ACC112 (cell line): ENCODE measurements at regions not wholly inside any gene's neighbourhood (a gene's known extent, or its start where the extent isn't known, plus 50 kb on each side); places are given as distances from the start of the nearest gene placed in this dataset.
"Not testable (repeated sequence)": the region's sequence is repeated elsewhere in the genome, so short reads cannot be mapped to it uniquely, and the experiment has no call there.

Source experiments
- H2AFZ ChIP-seq: fragments of 200-600 bp; sonication (generic); one replicate; pipeline ENCODE4 v1.6.0; 2017; ENCODE audit warnings: antibody characterized with exemption, low read length; ENCODE audit not compliant: unreplicated experiment
- H3K27ac ChIP-seq: fragments of 200-600 bp; sonication (generic); 2 replicates; pipeline ENCODE4 v1.5.1; 2014; ENCODE audit warnings: low read depth, mild to moderate bottlenecking, antibody characterized with exemption, low read length, moderate library complexity
- H3K27me3 ChIP-seq: fragments of 200-600 bp; sonication (generic); 2 replicates; pipeline ENCODE4 v1.6.1; 2014; ENCODE audit warnings: mild to moderate bottlenecking, antibody characterized with exemption, low read length, moderate library complexity, mixed read lengths; ENCODE audit not compliant: insufficient read depth
- H3K36me3 ChIP-seq: fragments of 200-600 bp; sonication (generic); 2 replicates; pipeline ENCODE4 v1.6.1; 2016; ENCODE audit warnings: mild to moderate bottlenecking, antibody characterized with exemption, low read length, moderate library complexity, mixed read lengths; ENCODE audit not compliant: insufficient read depth
- H3K4me1 ChIP-seq: fragments of 200-600 bp; sonication (generic); one replicate; pipeline ENCODE4 v1.6.1; 2016; ENCODE audit warnings: low read length, mixed read lengths; ENCODE audit not compliant: insufficient read depth, unreplicated experiment, control insufficient read depth
- H3K4me3 ChIP-seq: fragments of 200-600 bp; sonication (generic); 2 replicates; pipeline ENCODE4 v1.5.1; 2014; ENCODE audit warnings: mild to moderate bottlenecking, low read depth, low read length
- H3K79me2 ChIP-seq: fragments of 200-600 bp; sonication (generic); one replicate; pipeline ENCODE4 v1.6.0; 2016; ENCODE audit warnings: low read length; ENCODE audit not compliant: control insufficient read depth, unreplicated experiment, insufficient read depth

DNA sequence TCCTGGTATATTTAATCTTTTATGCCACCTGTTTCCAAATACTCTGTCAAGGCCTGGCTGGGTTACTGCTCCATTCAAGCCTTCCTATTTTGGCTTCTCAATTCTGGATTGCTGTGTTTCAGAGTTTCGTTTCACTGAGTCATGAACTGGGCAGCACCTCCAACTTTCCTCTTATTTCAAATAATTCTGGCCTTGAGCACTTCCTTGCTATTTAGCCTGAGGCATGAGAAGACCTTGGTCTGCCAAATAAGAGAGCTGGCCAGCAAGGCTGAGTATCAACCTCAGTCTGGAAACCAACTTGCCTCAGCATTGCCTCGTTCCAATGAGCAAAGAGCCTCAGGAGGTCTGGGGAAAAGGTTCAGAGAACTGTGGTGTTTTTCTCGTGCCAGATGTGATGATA, 66.6 kb downstream of the TNFAIP3 start:
- Histone ChIP-seq H3K4me1 (no peaks in the 10 kb centered on the region), H3K27ac (no peak overlapping the region), H3K4me3 (no peak overlapping the region), H2AFZ (no peak overlapping the region), H3K36me3 (no peaks in the 10 kb centered on the region; the same call in 1 of the 2 replicates), H3K27me3 (no peaks in the 10 kb centered on the region), H3K79me2 (no peaks in the 10 kb centered on the region)

DNA sequence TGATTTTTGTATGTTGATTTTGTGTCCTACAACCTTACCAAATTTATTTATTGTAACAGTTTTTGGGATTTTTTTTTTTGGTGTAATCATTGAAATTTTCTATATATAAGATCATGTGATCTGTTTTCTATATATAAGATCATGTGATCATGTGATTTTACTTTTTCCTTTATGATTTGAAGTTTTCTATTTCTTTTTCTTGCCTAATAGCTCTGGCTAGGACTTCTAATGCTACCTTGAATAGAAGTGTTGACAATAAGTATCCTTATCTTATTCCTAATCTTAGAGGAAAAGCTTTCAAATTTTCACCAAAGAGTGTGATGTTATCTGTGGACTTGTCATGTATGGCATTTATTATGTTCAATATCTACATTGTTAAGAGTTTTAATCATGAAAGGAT, 69.7 kb downstream of the TNFAIP3 start:
- H3K27me3 ChIP-seq, result no peaks in the 10 kb centered on the region
- H2AFZ ChIP-seq, result no peak overlapping the region
- no peaks in the 10 kb centered on the region for H3K79me2 ChIP-seq
- no peaks in the 10 kb centered on the region for H3K4me1 ChIP-seq
- H3K4me3 ChIP-seq, result no peak overlapping the region
- H3K36me3 ChIP-seq, result peaks cover 5% of the 10 kb centered on the region; the same call in 1 of the 2 replicates
- no peak overlapping the region for H3K27ac ChIP-seq

DNA sequence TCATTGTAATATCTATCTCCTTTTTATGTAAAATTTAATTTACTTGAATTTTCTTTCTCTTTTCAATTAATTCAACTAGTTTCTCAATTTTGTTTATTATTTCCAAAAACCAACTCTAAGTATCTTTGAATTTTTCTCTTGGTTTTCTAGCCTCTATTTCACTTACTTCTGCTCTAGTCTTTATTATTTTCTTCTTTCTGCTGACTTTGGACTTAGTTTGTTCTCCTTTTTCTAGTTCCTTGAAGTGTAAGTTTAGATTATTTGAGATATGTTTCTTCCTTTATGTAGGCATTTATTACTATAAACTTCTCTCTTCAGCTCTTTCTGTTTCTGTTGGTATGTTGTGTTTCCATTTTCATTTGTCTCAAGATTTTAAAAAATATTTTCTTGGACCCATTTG, 70.8 kb downstream of the TNFAIP3 start:
- Histone ChIP-seq H3K27me3 (no peaks in the 10 kb centered on the region), H2AFZ (no peak overlapping the region), H3K4me1 (no peaks in the 10 kb centered on the region), H3K36me3 (peaks cover 5% of the 10 kb centered on the region; the same call in 1 of the 2 replicates), H3K4me3 (no peak overlapping the region), H3K79me2 (no peaks in the 10 kb centered on the region), H3K27ac (no peak overlapping the region)

DNA sequence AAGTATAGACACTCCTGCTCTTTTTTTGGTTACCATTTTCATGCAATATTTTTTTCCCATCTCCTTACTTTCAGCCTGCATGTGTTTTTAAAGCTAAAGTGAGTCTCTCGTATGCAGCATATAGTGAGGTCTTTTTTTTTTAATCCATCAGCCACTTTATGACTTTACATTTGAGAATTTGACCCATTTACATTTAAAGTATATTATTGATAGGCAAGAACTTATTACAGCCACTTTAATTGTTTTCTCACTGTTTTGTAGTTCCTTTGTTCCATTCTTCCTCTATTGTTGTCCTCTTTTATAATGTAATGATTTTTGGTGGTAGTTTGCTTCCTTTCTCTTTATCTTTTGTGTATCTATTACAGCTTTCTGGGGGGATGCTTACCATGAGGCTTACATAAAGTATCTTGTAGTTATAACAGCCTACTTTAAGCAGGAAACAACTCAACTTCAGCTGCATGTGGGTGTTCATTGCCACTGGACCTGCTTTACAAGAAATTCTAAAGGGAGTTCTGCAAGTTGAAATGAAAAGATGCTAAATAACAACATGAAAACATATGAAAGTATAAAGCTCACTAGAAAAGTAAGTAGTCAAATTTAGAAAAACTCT, 71.8 kb downstream of the TNFAIP3 start:
- Histone ChIP-seq H3K4me3 (no peak overlapping the region), H3K4me1 (no peaks in the 10 kb centered on the region), H3K27me3 (no peaks in the 10 kb centered on the region), H2AFZ (no peak overlapping the region), H3K27ac (no peak overlapping the region), H3K79me2 (no peaks in the 10 kb centered on the region), H3K36me3 (peaks cover 5% of the 10 kb centered on the region; the same call in 1 of the 2 replicates)

DNA sequence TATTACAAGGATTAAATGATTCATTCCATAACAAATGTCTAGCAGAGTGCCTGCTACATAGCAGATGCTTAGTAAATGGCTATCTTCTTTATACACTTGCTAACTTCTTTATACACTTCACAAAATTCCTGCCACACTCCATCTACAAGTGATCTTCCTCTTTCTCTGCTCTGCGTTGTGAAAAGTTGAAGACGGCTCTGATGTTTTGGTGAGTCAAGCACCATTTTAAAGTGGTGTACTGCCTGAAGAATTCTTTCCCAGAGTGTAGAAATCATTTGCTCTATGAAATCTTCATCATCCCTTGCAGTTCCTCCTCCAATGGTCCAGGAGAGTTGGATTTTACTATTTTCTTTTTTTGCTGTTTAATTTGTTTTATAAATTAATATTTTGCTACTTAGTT, 74.9 kb downstream of the TNFAIP3 start:
- H3K27me3 ChIP-seq, result no peaks in the 10 kb centered on the region
- H2AFZ ChIP-seq, result no peak overlapping the region
- H3K4me1 ChIP-seq, result peaks cover 10% of the 10 kb centered on the region
- H3K36me3 ChIP-seq, result peaks cover 5% of the 10 kb centered on the region; the same call in 1 of the 2 replicates
- H3K4me3 ChIP-seq, result no peak overlapping the region
- no peaks in the 10 kb centered on the region for H3K79me2 ChIP-seq
- no peak overlapping the region for H3K27ac ChIP-seq

DNA sequence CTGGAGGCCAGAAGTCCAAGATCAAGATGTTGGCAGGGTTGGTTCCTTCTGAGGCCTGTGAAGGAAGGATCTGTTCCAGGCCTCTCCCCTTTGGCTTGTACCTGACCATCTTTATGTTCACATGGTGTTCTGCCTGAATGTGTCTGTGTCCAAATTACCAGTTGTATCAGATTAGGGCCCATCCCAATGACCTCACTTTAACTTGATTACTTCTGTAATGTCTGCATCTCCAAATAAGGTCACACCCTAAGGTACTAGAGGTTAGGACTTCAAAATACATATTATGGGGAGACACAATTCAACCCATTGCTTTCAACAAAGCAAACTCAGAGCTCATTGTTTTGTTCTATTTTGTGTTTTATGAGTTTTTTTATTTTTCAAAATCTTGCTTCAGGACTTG, 75.7 kb downstream of the TNFAIP3 start:
- Histone ChIP-seq H3K27ac (no peak overlapping the region), H2AFZ (no peak overlapping the region), H3K4me1 (peaks cover 10% of the 10 kb centered on the region), H3K4me3 (no peak overlapping the region), H3K27me3 (no peaks in the 10 kb centered on the region), H3K79me2 (no peaks in the 10 kb centered on the region), H3K36me3 (peaks cover 5% of the 10 kb centered on the region; the same call in 1 of the 2 replicates)

DNA sequence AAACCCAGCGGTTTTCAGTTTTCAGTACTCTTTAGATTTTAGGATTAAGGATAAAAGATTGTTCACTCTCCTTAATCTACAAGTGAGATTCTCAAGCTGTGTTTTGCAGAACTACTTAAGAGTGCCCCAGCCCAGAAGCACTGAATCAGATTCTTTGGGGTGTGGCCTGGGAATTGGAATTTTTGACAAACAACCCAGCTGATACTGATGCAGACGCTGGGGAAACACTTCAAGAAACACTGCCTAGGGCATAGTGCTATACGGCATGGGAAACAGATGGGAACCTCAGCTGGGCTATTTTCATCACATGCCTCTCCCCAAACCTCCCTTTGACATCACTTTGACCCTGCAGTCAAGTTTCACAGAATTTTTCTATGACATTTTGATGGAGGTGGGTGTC, 77.3 kb downstream of the TNFAIP3 start:
- not testable (repeated sequence) for H3K27me3 ChIP-seq, H3K4me1 ChIP-seq, H3K27ac ChIP-seq, H3K36me3 ChIP-seq, H3K79me2 ChIP-seq, H2AFZ ChIP-seq
- H3K4me3 ChIP-seq, result peak overlapping the region; percentile 55

DNA sequence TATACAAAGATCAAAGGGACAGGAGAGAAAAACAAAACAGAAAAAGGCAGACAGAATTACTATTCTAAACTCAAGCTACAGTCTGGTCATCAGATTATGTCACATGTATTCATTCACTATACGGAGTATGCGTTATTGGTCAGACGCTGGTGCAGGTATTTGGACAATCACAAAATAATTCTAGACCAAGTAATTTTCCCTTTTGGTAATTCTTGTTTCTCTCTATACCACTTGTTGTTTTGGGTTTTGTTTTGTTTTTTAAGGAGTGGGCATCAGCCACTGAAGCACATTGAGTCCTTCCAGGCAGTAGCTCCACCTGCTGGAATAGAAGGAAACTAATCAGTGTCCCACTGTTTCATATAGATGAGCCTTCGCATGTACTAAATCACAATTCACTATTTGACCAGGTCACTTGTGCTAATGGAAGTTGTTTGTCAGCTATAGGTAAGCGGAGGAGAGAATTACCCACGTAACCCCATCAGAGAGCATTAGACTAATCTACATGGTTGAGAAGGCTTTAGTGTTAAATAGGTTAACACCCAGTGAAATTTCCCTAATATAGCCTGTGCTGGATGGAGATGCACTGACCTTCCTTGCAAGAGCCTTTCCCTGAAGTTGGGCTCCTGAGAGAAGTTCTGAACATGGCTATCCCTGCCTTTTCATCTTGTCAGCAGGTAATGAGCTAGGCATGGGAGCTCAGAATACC, 77.9 kb downstream of the TNFAIP3 start:
- no peaks in the 10 kb centered on the region for H3K79me2 ChIP-seq
- H3K27me3 ChIP-seq, result no peaks in the 10 kb centered on the region
- peaks cover 10% of the 10 kb centered on the region for H3K4me1 ChIP-seq
- H3K36me3 ChIP-seq, result no peaks in the 10 kb centered on the region
- H3K4me3 ChIP-seq, result peak overlapping the region; percentile 55
- H2AFZ ChIP-seq, result peak overlapping the region; percentile 72
- H3K27ac ChIP-seq, result no peak overlapping the region

DNA sequence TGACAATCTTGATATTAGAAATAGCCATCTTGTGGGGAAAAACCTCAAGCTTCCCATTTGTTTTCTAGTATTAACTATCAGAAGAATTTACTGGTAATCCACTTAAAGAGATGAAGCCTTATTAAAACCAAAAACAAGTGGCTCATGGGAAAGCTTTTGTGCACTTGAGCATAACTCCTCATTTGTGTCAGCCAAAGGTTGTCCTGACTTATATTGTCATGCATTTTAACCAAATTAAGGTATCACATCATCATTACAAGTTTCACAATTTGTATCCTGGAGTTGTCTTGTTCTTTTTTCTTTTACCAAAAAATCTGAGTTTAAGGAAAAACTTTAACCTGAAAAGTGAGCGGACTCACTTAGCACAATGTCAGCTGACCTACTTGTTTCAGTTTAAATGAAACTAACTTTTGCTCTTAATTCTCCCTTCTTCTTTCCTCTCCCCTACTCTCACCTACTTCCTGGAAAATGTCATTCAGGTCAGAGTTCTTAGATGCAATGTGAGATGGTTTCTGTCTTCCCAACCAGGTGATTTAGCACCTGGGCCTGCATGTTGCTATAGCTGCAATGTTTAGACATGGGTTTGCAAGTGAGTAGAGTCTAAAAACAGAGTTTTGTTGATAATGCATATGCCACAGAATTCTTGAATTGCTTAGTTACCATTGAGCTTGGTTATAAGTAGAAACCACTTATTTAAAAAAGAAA, 82.8 kb downstream of the TNFAIP3 start:
- Histone ChIP-seq H3K36me3 (no peaks in the 10 kb centered on the region), H2AFZ (no peak overlapping the region), H3K27me3 (no peaks in the 10 kb centered on the region), H3K4me3 (no peak overlapping the region), H3K4me1 (peaks cover 2% of the 10 kb centered on the region), H3K79me2 (no peaks in the 10 kb centered on the region), H3K27ac (no peak overlapping the region)

DNA sequence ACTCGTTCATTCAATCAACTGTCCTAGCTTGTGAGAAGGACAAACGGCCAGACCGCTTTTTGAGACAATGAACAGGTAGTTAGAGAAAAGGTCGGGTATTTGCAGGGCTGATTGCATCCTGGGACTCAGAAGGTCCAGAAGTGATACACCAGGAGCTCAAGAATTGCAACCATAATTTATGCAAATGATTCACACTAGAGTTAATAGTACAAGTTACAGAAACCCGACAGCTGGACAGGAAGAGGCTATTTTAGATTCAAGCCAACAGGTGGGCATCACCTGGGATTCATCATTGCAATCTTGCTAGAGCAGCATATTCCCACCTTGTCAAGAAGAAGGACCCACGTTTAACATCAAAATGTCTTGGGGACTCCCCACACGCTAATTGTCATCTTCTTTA, 83.5 kb downstream of the TNFAIP3 start:
- Histone ChIP-seq H3K4me1 (no peaks in the 10 kb centered on the region), H3K27me3 (no peaks in the 10 kb centered on the region), H3K79me2 (no peaks in the 10 kb centered on the region), H3K36me3 (no peaks in the 10 kb centered on the region), H2AFZ (no peak overlapping the region), H3K4me3 (no peak overlapping the region), H3K27ac (no peak overlapping the region)
